OCI-M1 (cell line): ENCODE measurements at regions not wholly inside any gene's neighbourhood (a gene's known extent, or its start where the extent isn't known, plus 50 kb on each side); places are given as distances from the start of the nearest gene placed in this dataset.

Experiments
- DNase-seq: peaks from one replicate; lab custom pipeline; 2025; lab: John Stamatoyannopoulos, UW

DNA sequence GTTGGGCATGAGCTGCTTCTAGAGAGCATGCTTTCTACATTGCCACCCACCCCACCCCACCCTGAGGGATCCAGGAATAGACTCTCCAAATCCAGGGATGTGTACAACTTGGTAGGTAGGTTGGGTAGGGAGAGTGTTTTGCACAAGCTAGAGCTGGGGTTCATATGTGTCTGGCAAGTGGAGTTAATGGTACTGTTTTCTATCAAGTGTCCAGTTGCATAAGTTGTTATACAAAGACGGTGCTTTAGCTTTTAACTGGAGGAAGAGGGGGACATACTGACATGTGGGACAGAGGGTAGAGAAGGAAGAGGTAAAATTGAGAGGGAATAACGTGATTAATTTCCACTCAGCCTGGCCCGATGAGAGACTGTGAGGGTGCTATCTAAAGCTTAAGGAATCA lies 51.0 kb upstream of the TNC start:
- no peak for DNase-seq

DNA sequence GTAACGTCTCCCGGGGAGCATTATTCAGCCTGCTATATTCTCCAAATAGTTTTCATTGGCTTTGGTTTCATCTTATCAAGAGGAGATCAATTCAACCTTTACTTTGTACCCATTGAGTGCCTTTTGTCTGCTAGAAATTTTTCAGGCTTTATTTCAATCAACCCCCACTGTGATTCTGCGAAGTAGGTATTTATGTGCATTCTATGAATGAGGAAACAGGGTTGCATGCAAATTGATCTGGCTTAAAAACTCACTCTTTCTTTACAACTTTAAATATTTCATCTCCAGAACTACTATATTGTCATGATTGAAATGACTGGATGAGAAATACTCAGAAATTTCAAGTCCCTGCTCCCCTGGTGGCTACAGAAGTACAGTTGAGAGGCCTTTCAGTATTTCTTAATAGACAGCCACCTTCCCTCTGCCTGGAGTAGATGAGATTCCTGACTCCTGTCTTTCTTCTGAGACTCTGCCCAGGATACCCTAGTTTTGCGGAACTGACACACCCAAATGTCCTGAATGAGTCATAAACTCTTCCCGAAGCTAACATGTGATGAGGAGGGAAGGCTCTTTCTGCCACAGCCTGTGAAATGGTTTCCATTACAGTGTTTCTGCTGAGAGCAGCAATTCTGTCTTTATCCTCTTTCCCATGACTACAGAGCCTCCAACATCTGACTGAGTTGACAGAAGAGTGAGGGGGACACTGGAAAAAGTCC lies 52.6 kb upstream of the TNC start:
- DNase-seq: no peak

DNA sequence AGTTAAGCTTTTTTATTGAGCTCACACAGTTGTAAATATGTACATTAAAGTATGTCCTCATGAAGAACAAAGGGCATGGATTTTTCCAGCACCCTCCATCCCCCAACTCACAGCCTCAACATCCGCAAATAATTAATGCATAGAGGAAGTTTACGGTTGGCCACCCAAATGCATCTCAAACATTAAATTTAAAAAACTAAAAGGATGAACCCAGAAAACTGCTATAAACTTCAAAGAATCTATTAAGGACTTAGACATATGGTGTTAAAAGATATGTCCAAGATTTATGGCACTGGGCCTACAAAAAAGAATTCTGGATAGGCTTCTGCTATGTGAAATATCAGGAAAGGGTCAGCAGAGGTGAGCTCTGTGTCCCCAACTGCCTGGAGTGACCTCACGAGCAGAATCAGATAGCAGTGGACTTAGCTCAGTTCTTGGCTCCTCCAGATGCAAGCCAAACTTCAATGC lies 54.0 kb upstream of the TNC start:
- DNase-seq: no peak

DNA sequence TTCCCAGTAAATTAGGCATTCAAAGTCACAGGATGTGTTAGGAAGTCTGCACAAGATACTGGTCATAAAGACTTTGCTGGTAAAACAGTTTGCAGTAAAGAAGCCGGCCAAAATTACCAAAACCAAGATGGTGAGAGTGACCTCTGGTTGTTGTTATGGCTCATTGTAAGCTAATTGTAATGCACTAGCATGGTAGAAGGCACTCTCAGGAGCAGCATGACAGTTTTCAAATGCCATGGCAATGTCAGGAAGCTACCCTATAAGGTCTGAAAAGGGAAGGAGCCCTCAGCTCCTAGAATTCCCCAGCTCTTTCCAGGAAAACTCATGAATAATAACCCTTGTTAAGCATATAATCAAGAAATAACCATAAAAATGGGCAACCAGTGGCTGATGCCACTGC lies 64.3 kb upstream of the TNC start:
- DNase-seq: peak; percentile 74

DNA sequence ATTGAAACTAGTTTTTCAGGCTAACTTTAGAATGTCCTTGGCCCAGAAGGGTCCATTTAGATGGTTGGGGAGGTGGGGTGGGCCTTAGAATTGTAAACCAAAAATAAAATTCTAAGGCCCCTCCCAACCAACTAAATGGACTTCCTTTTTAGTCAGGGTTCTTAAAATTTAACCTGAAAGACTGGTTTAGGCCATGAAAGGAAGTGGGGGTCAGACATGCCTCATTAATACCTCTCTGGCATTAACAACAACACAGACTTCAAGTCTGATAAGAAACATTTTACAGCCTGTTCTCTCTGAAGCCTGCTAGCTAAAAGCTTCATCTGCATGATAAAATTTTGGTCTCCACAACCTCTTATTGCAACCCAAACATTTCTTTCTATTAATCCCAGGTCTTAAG lies 65.5 kb upstream of the TNC start:
- DNase-seq: no peak

DNA sequence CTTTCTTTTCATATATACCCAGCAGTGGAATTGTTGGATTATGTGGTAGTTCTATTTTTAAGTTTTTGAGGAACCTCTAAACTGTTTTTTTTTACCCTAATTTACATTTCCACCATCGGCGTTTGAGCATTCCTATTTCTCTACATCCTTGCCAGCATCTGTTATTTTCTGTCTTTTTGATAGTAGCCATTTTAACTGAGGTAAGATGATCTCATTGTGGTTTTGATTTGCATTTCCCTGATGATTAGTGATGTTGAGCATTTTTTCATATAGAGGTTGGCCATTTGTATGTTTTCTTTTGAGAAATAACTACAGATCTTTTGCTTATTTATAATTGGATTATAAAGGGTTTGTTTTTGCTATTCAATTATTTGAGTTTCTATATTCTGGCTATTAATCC lies 71.7 kb upstream of the TNC start:
- no peak for DNase-seq

DNA sequence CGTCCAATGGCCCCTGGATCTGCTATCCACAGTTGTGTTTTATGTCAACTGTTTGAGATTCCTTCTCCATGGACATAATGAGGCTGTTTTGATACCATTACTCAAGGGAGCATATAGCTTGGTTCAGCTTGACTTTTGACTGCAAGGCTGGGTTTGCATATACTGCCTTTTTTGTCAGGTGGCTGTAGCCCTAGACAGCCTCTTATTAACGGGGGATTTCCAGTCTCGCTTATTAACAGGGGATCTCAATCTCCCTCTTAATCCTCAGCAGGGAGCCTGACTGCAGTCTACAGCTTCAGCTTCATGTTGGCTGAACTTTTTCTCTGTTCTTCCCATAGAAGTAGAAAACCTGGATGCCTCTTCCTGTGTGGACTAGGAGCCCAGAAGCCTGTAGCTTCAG lies 73.7 kb upstream of the TNC start:
- DNase-seq: no peak

DNA sequence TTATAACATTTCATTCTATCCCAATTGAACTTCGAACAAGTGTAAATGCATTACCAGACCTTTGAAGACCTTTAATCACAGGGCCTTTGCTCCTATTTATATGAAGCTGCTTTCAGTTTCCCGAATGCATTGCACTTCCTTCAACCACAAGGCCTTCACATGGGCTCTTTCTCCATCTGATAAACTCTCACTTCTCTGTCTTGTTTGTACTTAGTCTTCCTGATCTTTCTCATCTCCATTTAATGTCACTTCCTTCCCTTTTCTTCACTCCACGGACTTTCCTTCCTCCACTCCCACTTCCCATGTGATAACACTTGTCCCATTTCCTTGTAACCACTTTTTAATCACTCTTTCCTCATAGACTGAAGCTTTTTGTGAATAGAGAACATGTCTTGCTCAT lies 74.3 kb upstream of the TNC start:
- peak; percentile 79 for DNase-seq

DNA sequence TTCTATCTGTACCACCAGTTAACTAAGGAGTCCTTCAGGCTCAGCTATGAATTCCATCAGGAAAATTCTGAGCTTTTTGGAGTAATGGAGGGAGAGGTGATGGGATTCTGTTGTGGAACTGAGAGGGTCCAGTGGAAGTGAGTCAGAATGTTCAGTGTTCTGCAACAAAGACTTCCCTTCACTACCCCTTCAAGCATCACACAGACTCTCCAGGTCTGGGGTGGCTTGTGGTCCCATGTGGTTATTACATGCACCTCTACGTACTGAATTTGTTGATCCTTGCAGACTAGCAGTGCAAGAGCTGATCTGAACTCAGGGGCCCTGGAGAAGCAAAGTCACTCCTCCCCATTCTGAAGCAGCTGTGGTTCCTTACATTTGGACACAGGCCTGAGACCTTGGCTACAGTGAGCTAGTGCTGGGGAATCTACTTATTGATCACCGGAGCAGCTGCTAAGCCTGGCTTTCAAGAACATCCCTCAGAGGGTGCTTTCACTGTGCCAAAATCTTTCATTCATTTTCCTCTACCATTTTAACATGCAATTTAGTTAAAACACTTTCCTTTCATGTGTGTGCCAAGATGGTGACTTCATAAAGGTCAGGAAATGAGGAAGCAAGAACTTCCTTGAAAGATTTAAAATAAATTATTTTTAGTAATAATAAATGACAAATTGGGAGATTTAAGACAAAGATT lies 75.0 kb upstream of the TNC start:
- no peak for DNase-seq

DNA sequence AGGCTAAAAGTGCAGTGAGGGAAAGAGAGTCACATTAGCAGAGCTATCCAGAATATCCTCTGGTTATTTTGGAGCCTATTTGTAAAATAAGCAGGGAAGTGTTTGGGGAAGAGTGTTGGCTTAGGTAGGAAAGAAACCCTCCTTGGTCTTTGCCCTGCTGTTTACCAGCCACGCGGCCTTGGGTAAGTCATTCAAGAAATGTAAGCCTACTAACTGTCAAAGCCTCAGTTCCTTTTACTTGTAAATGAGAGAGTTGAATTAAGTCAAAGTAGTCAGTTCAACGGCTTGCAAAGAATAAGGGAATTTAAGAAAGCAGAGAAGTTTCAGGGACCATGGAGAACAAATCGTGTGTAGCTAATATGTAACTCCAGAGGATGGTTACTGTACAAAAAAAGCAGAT lies 75.8 kb upstream of the TNC start:
- DNase-seq: no peak

DNA sequence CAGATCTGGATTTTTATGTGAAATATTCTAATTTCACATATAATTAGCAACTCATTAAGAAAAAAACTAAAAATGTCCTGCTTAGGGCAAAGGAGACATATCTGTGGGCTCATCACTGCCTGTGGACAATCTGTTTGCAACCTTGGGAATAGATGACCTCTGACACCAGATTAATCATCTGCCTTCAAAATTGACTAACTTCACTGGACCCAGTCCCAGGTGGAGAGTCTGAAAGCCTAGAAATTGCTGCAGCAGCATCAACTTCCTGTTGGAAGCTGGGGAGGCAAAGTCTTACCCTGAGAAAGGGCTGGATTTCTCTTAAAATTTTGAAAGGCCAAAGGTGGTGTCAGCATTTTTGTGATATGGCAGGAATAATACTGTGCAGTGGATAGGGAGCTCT lies 76.3 kb upstream of the TNC start:
- no peak for DNase-seq

DNA sequence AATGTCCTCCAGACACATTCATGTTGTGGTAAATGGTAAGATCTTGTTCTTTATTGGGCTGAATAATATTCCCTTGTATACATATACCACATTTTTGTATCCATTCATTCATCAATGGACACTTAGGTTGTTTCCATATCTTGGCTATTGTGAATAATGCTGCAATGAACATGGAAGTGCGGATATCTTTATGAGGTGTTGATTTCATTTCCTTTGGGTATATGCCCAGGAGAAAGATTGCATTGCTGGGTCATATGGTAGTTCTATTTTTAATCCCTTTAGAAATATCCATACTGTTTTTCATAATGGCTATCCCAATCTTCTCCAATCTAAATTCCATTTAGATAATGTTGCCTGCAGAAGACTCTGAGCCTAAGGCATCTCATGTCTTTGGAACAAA lies 78.0 kb upstream of the TNC start:
- DNase-seq: no peak

DNA sequence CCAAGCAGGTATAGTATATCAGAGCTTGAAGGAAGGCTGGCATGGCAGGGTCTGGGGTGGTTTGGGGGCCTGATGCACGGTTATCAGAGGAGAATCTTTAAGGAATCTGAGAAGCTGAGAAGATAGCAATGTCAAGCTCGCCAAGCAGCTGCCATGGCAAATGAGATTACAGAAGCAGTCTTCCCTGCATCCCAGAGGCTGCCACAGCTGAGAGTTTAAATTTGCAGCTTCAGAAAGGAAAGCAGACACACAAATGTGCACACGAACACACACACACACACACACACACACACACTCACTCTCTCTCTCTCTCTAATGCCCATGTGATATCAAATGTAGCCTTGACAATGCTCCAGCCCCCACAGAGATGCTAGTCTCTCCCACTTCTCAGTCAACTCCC lies 79.0 kb upstream of the TNC start:
- no peak for DNase-seq

DNA sequence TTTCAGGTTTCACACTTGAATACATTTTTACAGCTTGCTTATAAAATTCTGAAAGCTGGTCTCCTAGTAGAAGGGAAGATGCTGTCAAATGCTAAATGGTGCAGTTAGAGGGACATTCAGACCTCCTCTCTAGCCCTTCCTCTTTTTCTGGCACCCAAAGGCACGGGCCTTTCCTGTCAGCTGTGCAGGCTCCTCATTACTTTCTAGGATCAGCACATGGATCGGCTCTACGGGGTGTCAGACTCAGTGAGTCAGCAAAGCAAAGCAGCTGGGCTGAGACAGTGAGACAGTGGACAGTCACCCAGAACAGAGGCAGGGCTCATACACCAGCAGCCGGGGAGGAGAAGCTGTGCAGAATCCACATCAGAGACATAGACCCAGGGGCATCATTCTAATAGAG lies 80.0 kb upstream of the TNC start:
- DNase-seq: no peak

DNA sequence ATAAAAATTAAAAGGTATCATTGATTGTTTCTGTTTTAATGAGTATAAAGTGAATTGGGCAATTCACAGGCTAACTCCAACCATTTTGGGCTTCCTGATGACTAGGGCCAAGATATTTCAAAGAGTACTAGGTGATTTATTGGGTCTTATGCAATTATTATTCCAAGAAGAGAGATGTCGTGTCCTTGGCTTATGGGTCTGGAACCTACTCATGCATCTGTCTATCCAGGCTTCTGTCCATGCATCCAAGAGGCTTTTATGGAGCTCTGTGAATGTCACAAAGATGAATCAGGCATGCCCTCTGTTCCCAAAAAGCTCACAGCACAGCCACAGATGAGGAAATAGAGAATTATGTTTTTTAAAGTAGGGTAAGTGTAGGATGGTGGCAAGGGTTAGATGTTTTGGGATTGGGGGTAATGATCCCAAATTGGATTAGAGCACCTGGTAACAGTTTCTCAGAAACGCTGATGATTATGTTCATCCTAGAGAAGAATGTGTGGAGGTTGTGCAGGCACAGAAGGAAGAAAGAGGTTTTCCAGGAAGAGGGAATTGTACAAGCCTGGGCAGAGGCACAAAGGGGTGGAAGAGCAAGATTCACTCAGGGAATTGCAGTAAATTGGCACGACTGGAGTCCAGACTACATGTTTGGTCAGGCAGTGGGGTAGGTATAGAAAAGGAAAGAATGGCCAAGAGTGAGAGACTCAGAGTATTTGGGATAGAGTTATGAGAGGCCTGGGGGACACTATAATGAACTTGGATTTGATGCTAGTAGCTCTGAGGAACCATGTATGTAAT lies 83.0 kb upstream of the TNC start:
- no peak for DNase-seq

DNA sequence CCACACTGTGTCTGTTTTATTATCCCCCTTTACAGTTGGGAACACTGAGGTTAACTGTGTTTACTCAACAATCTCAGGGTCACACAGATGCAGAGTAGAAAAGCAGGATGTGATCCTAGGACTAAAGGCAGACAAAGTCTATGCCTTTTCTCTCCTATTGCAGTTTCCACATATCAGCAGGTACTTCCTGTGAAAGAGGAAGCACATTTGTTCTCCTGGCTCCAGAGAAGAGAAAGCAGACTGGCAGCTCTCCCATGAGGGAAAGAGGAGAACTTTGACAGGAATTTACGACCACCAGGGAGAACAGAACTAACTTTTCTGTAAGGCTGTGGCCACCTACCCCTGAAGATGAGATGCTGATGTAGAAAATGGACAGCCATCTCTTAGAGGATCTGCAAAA lies 84.2 kb upstream of the TNC start:
- no peak for DNase-seq

DNA sequence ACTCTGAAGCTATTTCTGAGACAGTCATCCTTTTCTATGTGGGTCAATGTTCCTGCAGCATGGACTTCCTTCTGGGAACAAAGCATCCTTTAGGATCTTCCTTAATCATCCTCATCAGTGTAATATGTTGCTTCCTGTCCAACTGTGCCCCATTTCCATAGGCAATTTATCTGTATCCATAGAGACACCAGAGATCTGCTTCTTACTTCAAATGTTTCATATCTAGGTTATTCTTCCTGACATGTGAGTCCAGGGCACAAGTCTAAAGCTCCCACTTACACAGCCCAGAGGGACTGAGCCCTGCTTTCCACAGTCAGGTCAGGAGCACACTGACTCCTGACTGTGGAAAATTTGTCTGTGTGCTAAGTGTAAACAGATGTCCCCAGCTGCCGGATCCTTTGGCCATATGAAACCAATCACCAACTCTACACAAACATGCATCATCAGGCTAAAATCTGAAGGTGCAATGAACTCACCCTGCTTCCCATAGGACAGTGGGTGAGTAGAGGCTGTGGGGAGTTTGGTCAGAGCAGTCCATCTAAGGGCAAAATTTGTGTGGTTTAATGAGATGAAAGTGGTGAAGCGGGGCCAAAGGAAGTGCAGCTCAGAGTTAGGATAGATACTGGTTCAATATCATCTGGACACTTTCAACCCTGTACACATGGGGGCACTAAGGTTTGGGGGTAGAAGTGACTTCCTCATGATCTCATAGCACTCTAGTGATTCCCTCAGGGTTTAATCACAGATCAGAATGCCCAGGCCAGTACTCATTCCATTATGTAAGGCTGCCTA lies 85.2 kb upstream of the TNC start:
- peak; percentile 19 for DNase-seq

DNA sequence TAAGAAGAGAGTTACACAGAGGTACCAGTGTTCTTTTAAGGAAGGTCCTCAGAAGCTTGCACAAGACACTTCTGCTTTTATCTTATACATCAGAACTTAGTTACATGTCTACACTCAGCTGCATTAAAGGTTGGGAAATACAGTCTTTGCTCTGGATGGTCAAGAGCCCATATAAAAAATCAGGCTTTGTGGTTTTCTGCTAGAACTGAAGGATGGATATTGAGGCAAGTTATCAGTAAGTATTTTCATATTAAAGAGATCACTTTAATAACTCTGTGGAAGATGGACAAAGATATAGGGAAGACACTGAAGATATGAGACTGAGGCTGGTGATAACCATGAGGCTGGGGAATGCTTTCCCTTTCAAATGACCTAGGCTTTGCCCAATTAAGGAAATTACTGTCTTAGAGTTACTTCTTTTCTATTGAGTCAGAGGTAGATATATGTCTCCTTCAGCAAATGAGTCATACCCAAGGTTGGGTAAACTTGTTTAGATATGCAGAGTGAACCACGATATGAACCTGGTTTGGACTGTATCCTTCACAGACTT lies 87.0 kb upstream of the TNC start:
- peak; percentile 27 for DNase-seq

DNA sequence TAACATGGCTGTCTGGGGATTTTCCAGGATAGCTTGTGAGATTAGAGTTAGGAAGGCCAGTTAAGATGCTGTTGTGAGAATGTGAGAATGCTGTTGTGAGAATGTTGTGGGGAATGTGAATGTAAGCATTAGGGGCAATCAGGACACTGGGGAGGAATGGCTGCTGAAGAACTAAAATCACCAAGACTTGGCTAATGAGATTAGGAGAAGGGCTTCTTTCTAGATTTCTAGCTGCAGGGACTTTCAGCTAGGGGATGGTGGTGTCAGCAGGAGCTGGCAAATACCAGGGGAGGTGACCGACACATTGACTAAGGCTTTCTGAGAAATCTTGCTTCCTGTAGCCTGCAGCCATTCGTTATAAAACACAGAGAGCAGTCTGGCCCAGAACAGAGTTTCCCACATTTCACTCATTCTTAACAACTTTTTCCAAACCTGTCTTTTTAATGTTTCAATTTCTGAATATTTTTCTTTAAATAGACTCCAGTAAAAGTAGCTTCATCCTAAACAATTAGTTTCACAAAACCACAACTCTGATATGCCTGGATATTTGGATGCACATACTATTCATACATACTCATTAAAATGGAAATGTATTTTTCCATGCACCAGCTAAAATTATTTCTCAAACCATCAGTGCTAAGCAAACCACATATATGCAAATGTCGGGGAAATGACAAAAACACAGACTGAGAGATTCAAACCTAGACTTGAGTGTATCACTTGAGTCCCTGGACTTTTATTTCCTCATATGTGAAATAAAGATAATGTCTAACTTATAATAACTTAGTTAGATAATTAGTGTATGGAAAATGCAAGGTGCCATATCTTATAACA lies 89.3 kb upstream of the TNC start:
- no peak for DNase-seq

DNA sequence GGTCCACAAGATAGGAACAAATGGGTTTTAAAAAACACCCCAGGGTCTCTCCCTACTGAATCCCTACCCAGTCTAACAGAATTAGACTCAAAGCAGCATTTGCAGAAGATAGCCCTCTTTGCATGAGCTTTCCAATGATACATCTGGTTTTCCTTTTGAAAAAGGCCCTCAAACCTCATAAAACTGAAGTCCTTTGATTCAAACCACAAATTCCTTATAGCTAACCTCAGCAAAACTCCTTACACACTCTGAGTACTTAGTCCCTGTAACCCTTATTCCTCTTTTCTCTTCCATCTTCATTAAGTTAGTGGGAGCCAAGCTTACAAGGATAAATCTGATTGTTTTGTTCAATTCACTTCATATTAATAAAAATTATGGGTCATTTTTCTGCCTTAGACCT lies 90.5 kb upstream of the TNC start:
- peak; percentile 22 for DNase-seq
